HG02885 (cell line): ENCODE measurements at regions not wholly inside any gene's neighbourhood (a gene's known extent, or its start where the extent isn't known, plus 50 kb on each side); places are given as distances from the start of the nearest gene placed in this dataset.
"Not testable (repeated sequence)": the region's sequence is repeated elsewhere in the genome, so short reads cannot be mapped to it uniquely, and the experiment has no call there.

Experiments used
- ATAC-seq: cut with Tn5 transposase; IDR thresholded peaks from one replicate; pipeline ENCODE4 v1.9.1; 2021; ENCODE audit warnings: mild to moderate bottlenecking; ENCODE audit not compliant: unreplicated experiment, poor library complexity

- not testable (repeated sequence) for ATAC-seq
Observed at GRCh38 chr5:21488828-21489227, 1364.3 kb downstream of the CDH12 start.

GRCh38 chr5:21485458-21486000, 1367.6 kb downstream of the CDH12 start:
- ATAC-seq: not testable (repeated sequence)

- ATAC-seq: not testable (repeated sequence)
Observed at GRCh38 chr5:21484498-21484889, 1368.7 kb downstream of the CDH12 start.

GRCh38 chr5:21483790-21484497, 1369.2 kb downstream of the CDH12 start:
- ATAC-seq: not testable (repeated sequence)

DNA sequence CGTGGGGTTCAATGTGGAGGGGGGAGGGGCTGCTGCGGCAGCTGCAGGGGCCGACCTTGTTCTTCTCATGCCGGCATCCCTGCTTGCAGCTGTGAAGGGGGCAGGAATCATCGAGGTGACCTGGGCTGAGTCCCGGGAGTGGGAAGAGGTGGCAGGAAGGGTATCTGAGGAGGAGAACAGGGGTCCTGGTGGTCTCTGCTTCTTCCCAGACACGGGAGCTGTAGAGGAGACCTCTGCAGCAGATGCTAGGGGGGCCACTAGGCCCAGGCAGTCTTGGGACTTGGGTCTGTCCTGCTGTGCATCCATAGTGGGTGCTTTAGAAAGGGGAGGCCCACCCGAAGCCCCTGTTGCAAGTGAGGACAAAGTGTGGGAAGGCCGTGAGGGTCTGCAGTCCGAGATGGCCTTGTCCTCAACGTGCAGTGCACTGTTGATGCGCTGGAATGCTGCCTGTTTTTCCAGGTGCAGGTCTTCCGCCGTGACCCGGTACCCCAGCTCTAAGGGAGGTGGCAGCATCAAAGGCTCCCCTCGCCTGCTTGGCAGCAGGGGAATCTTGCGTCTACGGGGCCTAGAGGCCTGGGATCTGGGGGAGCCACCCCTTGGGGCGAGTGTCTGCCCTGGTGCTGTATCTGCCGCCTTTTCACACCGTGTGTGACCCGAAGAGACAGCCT, 1370.0 kb downstream of the CDH12 start:
- not testable (repeated sequence) for ATAC-seq

DNA sequence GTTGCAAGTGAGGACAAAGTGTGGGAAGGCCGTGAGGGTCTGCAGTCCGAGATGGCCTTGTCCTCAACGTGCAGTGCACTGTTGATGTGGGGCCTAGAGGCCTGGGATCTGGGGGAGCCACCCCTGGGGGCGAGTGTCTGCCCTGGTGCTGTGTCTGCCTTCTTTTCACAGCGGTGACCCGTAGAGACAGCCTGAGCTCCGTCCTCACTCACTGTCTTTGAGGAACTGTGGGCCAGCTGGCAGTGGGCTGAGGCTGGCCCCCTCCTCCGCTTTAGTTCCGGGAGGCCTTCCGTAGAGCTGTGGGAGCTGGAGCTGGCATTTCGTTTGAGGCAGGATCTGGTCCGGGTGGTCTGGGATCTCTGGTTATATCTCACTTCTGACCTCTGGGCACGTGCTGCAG, 1370.6 kb downstream of the CDH12 start:
- not testable (repeated sequence) for ATAC-seq

- not testable (repeated sequence) for ATAC-seq
Observed at GRCh38 chr5:21481320-21482270, 1371.5 kb downstream of the CDH12 start.

GRCh38 chr5:21480054-21480453, 1373.1 kb downstream of the CDH12 start:
- ATAC-seq: not testable (repeated sequence)

DNA sequence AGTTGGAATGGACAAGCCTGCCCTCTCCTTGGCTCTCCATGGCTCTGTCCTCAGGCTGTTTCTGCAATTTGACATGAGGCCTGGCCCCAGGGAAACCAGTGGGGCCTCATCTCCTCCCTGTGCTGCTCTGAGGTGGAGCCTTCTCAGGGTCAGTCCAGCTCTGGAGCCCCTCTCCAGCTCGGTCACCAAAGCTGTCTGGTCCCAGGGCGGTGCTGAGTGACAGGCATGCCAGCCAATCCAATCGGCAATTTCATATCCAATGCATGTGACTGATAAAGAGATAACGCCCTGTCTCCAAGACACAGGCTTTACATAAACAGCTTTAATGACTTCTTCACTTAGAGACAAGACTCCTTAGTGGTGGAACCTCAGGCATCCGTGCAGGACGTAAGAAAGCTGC, 1379.2 kb downstream of the CDH12 start:
- not testable (repeated sequence) for ATAC-seq

DNA sequence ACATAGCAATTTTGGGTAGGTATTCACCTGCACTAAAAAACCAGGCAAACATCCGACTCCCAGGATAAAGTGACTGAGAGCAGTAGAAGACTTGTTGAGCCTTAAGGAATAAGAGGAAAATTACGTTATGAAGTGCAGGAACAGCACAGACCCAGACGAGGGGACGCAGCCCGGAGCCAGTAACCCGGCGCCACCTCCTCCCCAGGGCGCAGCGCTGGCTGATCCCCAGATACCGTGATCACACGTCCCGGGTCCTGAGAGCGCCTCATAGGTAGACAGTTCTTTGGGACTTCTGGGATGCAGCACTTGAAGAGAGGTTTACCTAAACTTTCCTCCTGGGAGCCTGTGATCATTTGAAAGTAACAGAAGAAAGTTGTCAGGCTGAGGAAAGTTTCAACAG, 1379.7 kb downstream of the CDH12 start:
- ATAC-seq: not testable (repeated sequence)

DNA sequence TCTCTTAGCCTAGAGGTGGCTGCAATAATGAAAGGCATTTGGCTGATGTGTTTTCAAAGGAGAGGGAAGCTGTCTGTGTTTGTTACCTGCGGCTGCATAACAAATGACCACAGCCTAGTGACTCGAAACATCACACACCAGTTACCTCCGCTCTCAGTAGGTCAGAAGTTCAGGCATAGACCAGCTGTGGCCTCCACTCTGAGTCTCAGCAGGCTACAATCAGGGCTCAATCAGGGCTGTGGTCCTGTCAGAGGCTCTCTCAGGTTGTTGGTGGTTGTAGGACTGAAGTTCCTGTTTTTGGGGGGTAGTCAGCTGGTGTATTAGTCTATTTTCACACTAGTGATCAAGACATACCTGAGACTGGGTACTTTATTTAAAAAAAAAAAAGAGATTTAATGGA, 1381.5 kb downstream of the CDH12 start:
- not testable (repeated sequence) for ATAC-seq

GRCh38 chr5:21469523-21470101, 1383.5 kb downstream of the CDH12 start:
- ATAC-seq: not testable (repeated sequence)

DNA sequence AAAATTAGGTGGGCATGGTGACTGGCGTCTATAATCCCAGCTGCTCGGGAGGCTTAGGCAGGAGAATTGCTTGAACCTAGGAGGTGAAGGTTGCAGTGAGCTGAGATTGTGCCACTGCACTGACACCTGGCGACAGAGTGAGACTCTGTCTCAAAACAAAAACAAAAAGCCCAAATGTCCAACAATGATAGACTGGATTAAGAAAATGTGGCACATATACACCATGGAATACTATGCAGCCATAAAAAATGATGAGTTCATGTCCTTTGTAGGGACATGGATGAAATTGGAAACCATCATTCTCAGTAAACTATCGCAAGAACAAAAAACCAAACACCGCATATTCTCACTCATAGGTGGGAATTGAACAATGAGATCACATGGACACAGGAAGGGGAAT, 1385.6 kb downstream of the CDH12 start:
- ATAC-seq: not testable (repeated sequence)

- not testable (repeated sequence) for ATAC-seq
Observed at GRCh38 chr5:21459744-21460073, 1393.4 kb downstream of the CDH12 start.

DNA sequence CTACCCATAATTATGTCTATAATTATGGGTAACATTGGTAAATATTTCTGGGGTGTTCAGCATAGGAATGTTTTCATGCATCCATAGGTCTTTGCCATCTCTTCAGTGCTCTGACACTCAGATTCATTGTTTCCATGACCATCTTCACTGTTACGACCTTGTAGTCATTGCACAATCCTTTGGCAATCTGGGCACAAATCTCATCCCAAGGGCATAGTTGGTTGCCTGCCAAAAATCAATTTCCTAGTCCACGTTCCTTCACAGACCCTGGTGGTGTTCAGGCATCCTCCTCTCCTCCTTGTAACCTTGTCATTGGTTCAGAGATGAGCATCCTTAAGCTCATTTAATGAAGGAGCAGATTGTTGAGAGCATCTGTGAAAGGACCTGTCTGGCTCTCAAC, 1400.7 kb downstream of the CDH12 start:
- no peak for ATAC-seq

- ATAC-seq: no peak
Observed at GRCh38 chr5:21432646-21433045, 1420.5 kb downstream of the CDH12 start.

GRCh38 chr5:21424907-21425306, 1428.2 kb downstream of the CDH12 start:
- ATAC-seq: no peak

- no peak for ATAC-seq
Observed at GRCh38 chr5:21419383-21419782, 1431.4 kb upstream of the CDH18 start.

- ATAC-seq: not testable (repeated sequence)
Observed at GRCh38 chr5:21402089-21402488, 1414.1 kb upstream of the CDH18 start.

- no peak for ATAC-seq
Observed at GRCh38 chr5:21398511-21398910, 1410.5 kb upstream of the CDH18 start.
